Breast epithelium (tissue), 3 donors: ENCODE measurements at regions not wholly inside any gene's neighbourhood (a gene's known extent, or its start where the extent isn't known, plus 50 kb on each side); places are given as distances from the start of the nearest gene placed in this dataset.

Experiments
- POLR2A ChIP-seq: fragments of 450-650 bp; IDR thresholded peaks from one replicate; pipeline ENCODE4 v1.6.1; 2016; ENCODE audit warnings: antibody characterized with exemption, mild to moderate bottlenecking, moderate library complexity
- POLR2AphosphoS5 ChIP-seq, 3 donors: sonication (generic); formaldehyde crosslinking; IDR thresholded peaks; one replicate each; pipeline ENCODE4 v1.6.1; 2017; ENCODE audit warnings: antibody characterized with exemption in 3 of 3
- TF ChIP-seq, protein P1 (sequence below), 3 donors: fragments of 450-650 bp; IDR thresholded peaks; one replicate each; pipeline ENCODE4 v1.5.1; 2016 to 2017; ENCODE audit warnings: antibody characterized with exemption in 3 of 3, mild to moderate bottlenecking in 3 of 3, moderate library complexity in 3 of 3

DNA sequence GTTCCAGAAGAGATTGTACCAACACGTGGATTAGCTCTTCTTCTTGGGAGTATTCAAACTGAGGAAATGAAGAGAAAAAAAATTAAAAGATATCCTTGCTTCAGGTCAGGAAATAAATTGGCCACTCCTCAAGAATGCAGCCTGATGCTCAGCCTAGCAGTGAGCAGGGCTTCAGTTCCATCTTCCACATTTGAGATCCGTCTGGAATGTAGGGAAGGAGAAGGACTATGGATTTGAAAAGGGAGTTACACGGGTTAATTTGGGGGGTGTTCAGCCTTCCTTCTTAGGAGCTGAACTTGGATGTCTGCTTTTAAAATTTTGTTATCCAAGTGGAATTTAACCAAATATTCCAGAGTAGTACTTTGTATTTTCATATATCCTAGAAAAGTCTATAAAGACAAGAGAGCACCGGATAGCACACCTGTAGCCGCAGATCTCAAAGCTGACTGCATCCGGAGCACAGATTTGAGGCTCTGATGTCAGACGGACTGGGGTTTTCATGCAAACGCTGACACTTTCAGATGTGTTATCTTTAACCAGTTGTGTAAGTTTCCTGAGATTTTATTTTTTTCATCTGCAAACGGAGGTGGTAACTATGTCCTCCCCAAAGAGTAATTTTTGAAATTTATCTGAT lies 99.3 kb downstream of the COPS8 start:
- TF ChIP-seq, protein P1, sequence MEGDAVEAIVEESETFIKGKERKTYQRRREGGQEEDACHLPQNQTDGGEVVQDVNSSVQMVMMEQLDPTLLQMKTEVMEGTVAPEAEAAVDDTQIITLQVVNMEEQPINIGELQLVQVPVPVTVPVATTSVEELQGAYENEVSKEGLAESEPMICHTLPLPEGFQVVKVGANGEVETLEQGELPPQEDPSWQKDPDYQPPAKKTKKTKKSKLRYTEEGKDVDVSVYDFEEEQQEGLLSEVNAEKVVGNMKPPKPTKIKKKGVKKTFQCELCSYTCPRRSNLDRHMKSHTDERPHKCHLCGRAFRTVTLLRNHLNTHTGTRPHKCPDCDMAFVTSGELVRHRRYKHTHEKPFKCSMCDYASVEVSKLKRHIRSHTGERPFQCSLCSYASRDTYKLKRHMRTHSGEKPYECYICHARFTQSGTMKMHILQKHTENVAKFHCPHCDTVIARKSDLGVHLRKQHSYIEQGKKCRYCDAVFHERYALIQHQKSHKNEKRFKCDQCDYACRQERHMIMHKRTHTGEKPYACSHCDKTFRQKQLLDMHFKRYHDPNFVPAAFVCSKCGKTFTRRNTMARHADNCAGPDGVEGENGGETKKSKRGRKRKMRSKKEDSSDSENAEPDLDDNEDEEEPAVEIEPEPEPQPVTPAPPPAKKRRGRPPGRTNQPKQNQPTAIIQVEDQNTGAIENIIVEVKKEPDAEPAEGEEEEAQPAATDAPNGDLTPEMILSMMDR (IDR thresholded peaks at IDR 0.05): no peak
- TF ChIP-seq POLR2A: no peak
- no peak for TF ChIP-seq POLR2AphosphoS5 (IDR thresholded peaks at IDR 0.05)
